ENCODE measurements at regions not wholly inside any gene's neighbourhood (a gene's known extent, or its start where the extent isn't known, plus 50 kb on each side); places are given as distances from the start of the nearest gene placed in this dataset.

GRCh38 chr1:221530791-221531190, 211.1 kb downstream of the DUSP10 start:
- dilution Hi-C loops (cut with MboI; ENCODE audit: extremely low pct_ligation_motif_present, low sequenced_read_pairs): no loop called here
- no TSS peak for BruUV-seq (replicated peaks)
- no peak overlapping the region for H3K4me2 ChIP-seq (ENCODE audit: insufficient read depth, low read length)
- no peak overlapping the region for H3K27ac ChIP-seq (ENCODE audit: insufficient read depth, low read depth, low read length)
- POLR2A ChIA-PET: no interaction called here
- intact Hi-C loops (cut with micrococcal nuclease): no loop called here
- H3K4me1 ChIP-seq (ENCODE audit: control insufficient read depth, extremely low read depth, insufficient read depth, low read length): no peaks in the 10 kb centered on the region
- no peaks in the 10 kb centered on the region for H3K9me3 ChIP-seq (replicated peaks; ENCODE audit: control insufficient read depth, insufficient read depth, low read length)
- no peaks in the 10 kb centered on the region for H4K20me1 ChIP-seq (replicated peaks; ENCODE audit: control insufficient read depth, extremely low read depth, insufficient read depth, low read length)
- no peak overlapping the region for H3K9ac ChIP-seq (replicated peaks; ENCODE audit: extremely low read depth, insufficient read depth, low read length)
- TF ChIP-seq EZH2 (IDR thresholded peaks at IDR 0.05; ENCODE audit: borderline replicate concordance, low read depth, low read length, severe bottlenecking) (no peak), GATA2 (IDR thresholded peaks at IDR 0.05; ENCODE audit: insufficient read depth, insufficient read length, low read depth, low read length) (no peak), JUN (IDR thresholded peaks at IDR 0.05; ENCODE audit: borderline replicate concordance, insufficient read depth, insufficient read length, low read depth) (no peak), FOS (IDR thresholded peaks at IDR 0.05; ENCODE audit: borderline replicate concordance, insufficient read depth, low read length) (no peak), MYC (IDR thresholded peaks at IDR 0.05; ENCODE audit: low read depth, low read length) (no peak), CTCF (IDR thresholded peaks at IDR 0.05; ENCODE audit: extremely low read depth in 1 of 2, insufficient read depth in 1 of 2, low read depth in 1 of 2, low read length in 2 of 2) (no peak), POLR2AphosphoS5 (IDR thresholded peaks at IDR 0.05; ENCODE audit: insufficient read depth, low read depth, low read length) (no peak), MAX (IDR thresholded peaks at IDR 0.05; ENCODE audit: insufficient read depth, insufficient read length) (no peak), POLR2A (IDR thresholded peaks at IDR 0.05; ENCODE audit: low read depth, low read length) (no peak)
- no peak for FAIRE-seq
- DNase-seq (ENCODE audit: low read depth, low spot score): no peak
- no peak overlapping the region for H2AFZ ChIP-seq (ENCODE audit: low read depth, low read length)
- CTCF ChIA-PET: no interaction called here
- no peaks in the 10 kb centered on the region for H3K9me1 ChIP-seq (replicated peaks; ENCODE audit: control insufficient read depth, extremely low read depth, insufficient read depth, low read length)
- H3K79me2 ChIP-seq (ENCODE audit: control insufficient read depth, insufficient read depth, low read length): no peaks in the 10 kb centered on the region
- H3K36me3 ChIP-seq (ENCODE audit: control insufficient read depth in 2 of 2, extremely low read depth in 1 of 2, insufficient read depth in 2 of 2, low read length in 2 of 2): no peaks in the 10 kb centered on the region
- H3K4me3 ChIP-seq (replicated peaks in 1 of 3; ENCODE audit: insufficient read depth in 1 of 3, low read depth in 1 of 3, low read length in 3 of 3): no peak overlapping the region
- H3K27me3 ChIP-seq (ENCODE audit: control insufficient read depth in 2 of 2, insufficient read depth in 2 of 2, low read length in 2 of 2): no peaks in the 10 kb centered on the region
